Stimulated activated CD4-positive, alpha-beta T cell treated with anti-CD3 and anti-CD28 coated beads, Interleukin-1b, Interleukin-23, amount 100 ng/mL, for 48 hours (primary cell): ENCODE measurements at regions not wholly inside any gene's neighbourhood (a gene's known extent, or its start where the extent isn't known, plus 50 kb on each side); places are given as distances from the start of the nearest gene placed in this dataset.
"Not testable (repeated sequence)": the region's sequence is repeated elsewhere in the genome, so short reads cannot be mapped to it uniquely, and the experiment has no call there.

Source experiments
- DNase-seq: peaks from one replicate; pipeline ENCODE4 v3.0.0-alpha.2; 2020

DNA sequence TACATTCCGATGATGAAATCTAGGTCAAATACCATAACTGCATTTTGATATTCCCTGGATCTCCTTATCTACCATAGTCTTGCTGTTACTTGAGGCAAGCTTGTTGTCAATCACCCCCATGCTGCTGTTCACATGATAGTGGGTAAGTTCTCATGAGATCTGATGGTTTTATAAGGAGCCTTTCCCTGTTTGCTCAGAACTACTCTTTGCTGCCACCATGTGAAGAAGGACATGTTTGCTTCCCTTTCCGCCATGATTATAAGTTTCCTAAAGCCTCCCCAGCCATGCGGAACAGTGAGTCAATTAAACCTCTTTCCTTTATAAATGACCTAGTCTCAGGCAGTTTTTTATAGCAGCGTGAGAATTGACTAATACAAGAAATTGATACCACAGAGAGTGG, 432.0 kb downstream of the GLUD2 start:
- no peak for DNase-seq

DNA sequence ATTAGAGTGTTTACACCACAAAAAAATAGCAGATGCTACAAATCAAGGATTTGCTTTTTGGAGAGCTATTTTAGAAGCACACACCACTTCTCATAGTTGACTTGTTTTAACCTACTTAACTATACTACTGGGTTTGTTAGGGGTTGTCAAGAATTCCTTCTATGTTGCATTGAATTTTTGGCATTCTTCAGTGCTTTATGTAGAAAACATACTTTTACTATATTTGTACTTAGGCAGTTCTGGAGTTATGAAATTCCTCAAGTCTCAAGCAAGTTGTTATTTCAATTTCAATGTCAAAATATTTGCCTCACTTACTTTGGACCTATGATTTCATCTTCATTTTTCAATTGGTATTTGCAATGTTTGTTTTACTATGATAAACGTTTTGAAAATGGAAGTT, 449.6 kb downstream of the GLUD2 start:
- no peak for DNase-seq

DNA sequence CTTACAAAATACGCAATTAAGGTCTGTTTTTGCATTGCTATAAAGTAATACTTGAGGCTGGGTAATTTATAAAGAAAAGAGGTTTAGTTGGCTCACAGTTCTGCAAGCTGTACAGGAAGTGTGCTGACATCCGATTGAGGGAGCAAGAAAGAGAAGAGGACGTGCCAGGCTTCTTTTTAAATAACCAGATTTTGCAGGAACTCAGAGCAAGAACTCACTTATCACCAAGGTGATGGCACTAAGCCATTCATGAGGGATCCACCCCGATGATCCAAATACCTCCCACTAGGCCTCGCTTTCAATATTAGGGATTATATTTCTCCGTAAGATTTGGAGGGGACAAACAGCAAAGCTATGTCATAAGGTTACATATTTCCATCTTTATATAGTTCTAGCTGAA, 456.7 kb downstream of the GLUD2 start:
- no peak for DNase-seq

DNA sequence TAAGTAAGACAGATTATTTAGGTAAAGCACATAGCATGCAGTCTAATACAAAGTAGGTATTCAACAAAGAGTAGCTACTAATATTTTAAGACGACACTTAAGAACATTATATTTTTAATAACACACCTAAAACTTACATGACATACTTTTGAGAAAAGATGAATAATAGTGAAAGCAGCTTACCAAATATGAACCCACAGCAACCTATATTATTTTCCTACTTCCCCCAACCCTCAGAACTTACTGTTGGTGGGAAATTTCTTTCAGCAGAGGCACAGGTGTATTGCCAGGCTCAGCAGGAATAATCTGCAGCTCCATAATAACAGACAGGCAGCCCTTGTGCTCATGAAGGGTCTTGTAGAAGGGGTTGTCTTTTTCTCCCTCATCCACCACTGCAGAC, 498.9 kb downstream of the GLUD2 start:
- DNase-seq, result no peak

DNA sequence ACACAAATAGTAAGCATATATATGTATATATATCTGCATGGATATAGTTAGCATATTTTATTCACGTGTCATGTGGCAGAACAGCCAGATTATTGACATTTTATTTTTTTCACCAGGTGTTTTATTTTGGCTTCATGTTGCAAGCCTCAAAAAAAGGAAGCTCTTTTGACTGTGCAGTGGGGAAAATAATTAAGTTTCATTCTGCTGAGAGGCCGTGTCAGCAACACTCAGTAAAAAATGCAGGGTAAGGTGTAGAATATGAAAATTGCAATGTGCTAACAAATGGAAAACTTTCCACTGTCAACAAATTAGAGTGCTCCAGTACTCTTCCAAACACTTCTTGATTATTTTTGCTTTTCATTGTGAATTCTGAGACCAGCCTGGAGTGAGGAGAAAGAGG, 511.5 kb downstream of the GLUD2 start:
- DNase-seq, result no peak

DNA sequence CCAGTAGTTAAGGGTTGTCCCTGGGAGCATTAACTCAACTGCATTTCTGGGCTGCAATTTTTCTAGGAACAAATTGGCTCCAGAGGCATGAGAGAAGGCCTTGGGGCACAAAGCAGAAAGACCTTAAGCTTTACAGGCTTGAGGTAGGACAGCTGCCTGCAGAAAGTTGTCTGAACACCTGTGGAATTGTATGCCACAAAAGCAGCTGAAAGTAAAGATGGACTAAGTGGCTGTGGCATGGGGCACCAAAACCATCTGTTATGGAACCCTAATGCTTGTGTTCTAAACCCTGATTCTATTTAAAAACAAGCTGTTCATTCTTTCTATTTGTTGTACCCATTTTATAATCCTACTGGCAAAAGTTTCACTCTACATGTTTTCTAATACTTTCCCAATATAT, 515.2 kb downstream of the GLUD2 start:
- no peak for DNase-seq

DNA sequence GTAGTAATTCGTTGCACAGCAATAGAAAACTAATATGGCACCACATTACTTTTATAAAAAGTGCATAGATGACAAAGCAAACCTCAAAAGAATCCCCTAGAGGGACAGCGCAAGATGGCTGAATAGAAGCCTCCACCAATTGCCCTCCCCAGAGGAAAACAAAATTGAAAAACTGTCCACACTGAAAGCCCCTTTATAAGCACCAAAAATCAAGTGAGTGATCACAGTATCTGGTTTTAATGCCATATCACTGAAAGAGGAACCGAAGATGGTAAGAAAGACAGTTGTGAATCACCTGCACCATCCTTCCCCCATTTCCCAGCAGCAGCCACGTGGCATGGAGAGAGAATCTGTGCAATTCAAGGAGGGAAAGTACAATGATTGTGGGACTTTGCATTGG, 522.2 kb downstream of the GLUD2 start:
- no peak for DNase-seq

DNA sequence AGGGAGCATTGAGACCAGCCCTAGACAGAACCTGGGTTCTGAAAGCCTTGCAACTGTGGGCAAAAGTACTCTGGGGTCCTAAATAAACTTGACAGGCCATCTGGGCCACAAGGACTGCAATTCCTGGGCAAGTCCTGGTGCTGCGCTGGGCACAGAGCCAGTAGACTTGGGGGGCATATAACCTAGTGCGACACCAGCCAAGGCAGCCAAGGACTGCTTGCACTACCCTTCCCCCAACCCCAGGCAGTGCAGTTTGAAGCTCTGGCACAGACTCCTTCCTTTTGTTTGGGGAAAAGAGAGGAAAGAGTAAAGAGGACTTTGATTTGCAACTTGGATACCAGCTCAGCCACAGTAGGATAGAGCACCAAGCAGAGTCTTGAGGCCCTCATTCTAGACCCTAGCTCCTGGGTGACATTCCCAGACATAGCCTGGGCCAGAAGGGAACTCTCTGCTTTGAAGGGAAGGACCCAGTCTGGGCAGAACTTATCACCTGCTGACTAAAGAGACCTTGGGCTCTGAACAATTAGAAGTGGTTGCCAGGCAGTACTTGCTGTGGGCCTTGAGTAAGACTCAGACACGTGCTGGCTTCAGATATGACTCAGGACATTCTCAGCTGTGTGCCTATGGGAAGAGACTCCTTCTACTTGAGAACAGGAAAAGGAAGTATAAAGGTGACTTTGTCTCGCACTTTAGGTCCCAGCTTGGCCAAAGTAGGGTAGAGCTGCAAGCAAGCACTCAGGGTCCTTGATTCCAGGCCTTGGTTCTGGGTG, 522.8 kb downstream of the GLUD2 start:
- DNase-seq, result no peak

DNA sequence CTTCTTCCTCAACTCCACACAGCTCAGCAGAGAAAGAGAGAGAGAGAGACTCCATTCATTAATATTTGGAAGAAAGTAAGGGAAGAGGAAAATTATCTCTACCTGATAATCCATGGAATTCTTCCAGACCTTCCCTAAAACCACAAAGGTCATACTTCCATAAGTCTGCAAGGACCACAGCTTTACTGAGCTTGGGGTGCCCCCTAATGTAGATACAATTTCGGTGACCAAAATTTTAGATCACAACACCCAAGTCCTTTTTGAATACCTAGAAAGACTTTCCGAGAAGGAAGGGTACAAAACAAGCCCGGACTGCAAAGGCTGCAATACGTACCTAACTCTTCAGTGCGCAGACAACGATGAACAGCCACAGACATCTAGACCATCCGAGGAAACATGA, 523.9 kb downstream of the GLUD2 start:
- no peak for DNase-seq

DNA sequence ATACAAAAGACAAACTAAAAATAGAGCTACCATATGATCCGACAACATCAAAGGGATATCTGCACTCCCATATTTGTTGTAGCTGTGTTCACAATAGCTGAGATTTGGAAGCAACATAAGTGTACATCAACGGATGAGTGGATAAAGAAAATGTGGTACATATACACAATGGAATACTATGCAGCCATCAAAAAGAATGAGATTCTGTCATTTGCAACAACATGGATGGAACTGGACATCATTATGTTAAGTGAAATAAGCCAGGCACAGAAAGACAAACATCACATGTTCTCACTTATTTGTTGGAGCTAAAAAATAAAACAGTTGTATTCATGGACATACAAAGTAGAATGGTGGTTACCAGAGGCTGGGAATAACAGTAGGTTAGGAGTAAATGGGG, 527.0 kb downstream of the GLUD2 start:
- DNase-seq, result not testable (repeated sequence)

DNA sequence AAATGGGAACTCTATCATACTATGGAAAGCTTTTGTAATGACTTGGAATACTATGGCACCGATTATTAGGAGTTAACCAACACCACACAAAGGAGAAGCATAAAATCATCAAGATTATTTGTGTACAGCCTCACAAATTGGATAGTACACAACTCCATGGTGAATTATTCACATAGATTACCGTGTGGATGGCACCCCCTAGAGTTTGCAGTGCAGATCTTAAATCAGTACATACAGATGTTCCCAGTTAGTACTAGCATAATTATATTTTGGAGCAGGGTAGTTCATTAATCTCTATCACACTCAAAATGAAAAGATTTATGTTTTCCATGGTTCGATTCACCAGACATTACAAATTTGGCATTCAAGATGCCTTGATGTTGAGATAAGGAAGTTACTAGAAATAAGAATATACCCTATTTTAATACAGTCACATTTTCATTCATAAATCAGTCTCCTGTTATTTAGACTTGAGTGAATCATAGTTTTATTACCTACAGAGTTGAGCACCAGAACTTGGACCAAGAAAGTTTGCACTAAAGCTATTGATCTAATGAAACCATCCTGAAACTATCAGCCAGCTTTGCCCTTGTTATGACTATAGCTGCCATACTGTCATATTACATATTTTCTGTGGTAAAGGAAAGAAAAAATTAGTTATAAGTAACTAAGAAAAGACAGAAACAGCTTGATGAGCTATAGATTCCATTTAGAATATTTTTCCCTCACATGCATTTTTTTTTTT, 531.8 kb downstream of the GLUD2 start:
- DNase-seq, result peak; percentile 2

DNA sequence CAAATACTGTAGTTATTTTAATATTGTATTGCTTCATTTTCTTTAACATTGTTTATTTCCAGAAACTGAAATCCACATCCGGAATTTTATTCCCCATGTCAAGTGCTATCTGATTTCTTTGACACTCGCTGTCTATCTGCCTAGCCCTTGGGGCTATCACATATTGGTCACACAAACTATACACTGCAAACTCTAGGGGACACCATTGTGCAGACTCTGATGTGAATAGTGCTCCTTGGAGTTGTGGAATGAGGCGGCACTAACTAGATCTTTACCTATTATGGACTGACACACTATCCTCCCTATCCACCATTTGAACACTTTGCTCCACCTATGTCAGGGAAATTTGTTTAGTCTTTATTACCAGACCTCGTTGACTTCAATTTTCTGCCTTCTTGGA, 534.5 kb downstream of the GLUD2 start:
- no peak for DNase-seq

DNA sequence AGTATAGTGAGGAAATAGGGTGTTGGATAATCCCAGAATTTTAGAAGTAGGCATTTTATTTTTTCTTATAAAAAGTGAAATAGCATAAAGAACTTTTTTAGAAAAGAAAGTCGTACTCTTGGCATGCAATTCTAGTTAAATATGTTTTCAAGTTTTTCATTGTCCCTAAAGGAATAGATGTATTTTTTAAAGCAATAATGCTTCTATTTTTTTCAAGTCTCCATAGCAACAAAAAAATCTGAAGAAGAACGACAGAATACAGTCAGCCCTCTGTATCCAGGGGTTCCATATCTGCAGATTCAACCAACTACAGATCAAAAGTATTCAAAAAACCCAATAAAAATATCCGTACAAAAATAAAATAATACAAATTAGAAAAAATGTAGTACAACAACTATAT, 538.2 kb downstream of the GLUD2 start:
- DNase-seq, result no peak

DNA sequence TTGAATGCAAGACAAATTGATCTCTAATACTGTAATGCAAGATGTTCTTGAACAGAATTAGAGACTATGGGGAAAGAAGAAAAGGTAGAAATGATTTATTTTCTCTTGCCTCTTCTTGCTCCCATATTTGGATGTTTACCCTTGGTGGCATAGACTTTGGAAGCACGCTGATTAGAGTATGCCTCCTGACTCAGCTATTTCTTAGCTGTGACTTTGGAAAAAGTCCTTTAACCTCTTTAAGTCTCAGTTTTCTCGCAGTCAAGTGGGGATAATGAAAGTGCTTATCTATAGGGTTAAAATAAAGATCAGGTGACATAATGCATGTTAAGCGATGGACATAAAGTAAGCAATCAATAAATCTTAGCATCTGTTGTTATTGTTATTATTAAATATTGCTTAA, 545.5 kb downstream of the GLUD2 start:
- no peak for DNase-seq

DNA sequence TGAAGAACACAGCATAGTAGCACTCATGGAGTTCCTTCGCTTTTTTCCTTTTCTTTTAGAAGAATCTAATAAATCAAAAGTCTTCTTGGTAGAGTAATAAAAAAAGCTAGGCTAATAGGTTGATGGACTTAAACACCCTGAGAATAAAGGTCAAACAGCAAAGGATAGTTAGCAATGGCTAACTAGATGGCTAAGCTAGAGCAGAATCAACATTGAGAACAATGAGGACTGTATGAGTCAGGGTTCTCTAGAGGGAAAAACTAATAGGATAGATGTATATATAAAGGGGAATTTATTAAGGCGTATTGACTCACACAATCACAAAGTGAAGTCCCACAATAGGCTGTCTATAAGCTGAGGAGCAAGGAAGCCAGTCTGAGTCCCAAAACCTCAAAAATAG, 550.9 kb downstream of the GLUD2 start:
- no peak for DNase-seq

DNA sequence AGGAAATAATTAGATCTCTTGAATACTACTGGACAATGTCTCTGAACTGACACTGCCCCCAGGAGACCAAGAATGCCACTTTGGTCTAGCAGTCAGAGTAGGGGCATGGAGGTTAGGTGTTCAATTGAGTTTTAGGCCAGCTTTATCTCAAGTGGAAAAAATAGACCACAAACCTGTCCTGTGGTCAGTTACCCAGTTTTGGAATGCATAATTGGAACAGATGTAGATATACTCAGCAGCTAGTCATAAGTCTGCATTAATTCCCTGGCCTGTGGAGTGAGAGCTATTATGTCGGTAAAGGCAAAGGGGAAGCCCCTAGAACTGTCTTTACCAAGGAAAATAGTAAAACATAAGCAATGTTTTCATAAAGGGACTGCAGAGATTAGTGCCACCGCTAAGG, 587.7 kb downstream of the GLUD2 start:
- no peak for DNase-seq

DNA sequence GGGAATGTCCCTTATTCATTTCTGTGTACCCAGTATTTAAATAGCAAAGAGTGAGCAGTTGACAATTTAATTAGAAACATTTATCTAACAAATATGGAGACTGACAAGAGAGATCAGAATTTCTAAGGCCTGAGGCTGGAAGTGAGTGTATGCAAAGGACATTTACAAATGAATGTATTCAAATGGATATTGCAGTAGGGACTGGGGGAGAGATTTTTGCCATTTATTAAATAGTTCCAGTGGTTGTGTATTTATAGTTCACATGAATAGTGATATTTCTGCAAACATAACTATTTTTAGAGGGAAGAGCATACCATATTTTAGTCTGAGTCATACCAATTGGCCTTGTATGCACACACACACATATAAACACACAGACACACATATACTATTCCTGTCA, 592.4 kb downstream of the GLUD2 start:
- no peak for DNase-seq

DNA sequence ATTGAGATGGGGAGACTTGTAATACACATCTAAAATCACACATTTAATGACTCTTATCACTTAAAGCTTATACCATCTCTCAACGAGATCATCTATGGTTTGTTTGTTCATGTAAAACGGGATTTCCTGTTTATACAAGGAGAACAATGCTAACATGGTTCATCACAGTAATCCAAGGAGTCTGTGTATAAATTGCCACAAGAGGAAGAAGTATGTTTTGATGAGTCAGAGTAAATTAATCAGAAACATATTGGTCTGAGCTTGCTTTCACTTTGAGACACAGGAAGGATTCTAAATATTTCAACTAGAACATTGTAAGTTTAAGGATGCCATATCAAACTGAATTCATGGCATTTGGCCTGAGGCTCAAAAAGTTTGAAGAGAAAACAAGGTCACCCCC, 594.1 kb downstream of the GLUD2 start:
- no peak for DNase-seq

DNA sequence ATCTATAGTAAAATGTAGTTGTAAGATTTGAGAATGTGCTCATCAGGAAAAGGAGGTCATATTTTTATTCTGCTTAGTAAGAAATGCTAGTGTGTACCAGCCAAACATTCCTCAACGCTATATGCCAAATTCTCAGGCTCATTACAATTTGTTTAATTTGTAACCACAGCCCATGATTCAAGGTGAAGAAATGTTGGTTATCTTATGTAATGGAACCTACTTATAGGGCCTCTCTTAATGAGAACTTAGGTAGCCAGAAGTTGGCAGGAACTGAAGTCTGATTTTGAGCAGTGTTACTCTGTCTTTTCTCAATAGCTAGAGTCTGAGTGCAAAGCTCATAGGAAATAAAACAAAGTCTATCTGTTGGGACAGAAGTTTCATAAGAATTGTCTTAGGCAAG, 595.0 kb downstream of the GLUD2 start:
- no peak for DNase-seq

DNA sequence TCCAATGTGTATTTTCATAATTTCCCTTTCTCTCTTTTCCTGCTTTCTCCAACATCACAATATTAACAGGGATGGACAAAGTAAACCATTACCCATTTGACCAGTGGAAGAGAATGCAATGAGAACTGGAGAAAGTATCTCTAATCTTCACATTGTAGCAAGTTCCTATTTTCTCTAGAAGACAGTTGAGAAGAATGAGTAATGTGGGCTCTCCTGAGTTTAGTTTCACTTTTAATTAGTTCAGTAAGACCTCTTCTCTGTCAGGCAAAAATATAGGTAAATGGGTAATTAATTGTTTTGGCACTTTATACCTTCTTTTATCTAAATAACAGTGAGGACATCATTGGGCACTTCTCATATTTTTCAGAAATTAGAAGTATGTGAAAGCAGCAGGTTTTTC, 602.0 kb downstream of the GLUD2 start:
- DNase-seq, result no peak

DNA sequence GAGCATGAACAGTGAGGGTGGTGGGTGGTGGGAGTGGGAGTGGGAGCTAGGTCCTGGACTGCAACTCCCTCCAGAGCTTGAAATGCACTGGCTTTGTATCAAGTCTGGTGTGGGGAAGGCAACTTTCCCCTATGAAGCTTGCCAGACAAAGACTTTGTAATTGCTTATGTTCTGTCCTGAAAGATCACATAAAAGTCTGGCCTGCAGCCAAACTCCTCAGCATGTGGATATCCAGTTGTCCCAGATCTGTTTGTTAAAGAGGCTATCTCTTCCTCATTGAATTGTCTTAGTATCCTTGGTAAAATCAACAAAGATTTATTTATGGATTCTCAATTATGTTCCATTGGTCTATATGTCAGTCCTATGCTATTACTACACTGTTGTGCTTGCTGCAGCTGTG, 607.9 kb downstream of the GLUD2 start:
- no peak for DNase-seq

DNA sequence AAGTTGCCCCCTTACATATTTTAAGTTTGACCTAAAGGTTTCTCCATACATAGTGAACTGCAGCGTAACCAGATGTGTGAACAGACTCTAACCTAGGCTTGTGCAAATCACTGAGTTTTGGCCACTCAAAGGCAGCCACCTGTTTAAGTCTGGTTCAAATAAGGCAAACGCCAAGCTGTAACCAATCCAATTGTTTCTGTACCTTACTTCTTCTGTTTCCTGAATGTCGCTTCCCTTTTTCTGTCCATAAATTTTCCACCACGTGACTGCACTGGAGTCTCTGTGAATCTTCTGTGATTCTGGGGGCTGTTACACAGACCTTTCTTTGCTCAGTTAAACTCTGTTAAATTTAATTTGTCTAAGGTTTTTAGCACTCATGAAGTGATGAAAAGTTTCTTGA, 618.8 kb downstream of the GLUD2 start:
- no peak for DNase-seq

DNA sequence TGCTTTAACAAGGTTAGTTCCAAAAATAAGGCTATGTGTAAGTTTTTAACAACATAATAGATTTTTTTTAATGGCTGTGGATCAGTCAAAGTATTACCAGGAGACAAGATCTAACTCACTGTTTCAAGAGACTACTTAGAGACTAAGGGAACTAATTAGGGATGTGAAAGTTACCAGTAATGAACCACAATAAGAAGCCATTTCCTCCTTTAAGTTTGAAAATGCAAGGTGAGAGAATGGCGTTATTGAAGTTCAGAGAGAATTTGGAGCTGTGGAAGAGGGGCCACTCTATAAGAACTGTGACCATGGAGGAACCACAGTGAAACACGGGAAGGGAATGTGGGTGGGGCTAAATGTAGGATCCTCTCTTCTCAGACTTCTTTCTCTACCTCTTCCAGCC, 624.2 kb downstream of the GLUD2 start:
- DNase-seq, result no peak

DNA sequence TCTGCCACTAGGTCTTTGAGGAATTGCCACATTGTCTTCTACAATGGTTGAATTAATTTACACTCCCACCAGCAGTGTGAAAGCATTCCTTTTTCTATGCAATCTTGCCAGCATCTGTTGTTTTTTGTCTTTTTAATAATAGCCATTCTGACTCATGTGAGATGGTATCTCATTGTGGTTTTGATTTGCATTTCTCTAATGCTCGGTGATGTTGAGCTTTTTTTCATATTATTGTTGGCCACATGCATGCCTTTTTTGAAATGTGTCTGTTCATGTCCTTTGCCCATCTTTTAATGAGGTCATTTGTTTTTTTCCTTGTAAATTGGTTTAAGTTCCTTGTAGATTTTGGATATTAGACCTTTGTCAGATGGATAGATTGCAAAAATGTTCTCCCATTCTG, 661.8 kb downstream of the GLUD2 start:
- DNase-seq, result not testable (repeated sequence)

DNA sequence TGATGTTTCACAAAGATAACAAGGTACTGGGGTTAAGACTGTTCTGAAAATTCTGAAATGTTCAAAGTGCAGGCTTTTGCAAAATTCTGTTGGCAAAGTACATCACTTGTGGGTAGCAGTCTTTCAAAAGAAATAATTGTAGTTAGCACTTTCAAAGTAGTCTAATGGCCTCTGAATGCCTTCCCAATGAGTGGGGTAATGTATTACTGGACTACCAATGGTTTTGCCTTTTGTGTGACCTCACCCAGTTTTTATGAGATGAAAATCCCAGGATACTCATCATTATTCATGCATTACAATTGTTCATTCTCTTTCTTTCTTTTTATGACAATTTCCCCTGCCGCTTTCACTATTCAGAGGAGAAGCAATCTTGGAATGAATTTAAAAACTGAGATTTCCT, 686.1 kb downstream of the GLUD2 start:
- DNase-seq, result no peak
